Esophagus muscularis mucosa (tissue), 4 donors: ENCODE measurements at regions not wholly inside any gene's neighbourhood (a gene's known extent, or its start where the extent isn't known, plus 50 kb on each side); places are given as distances from the start of the nearest gene placed in this dataset.

Experiments
- CTCF ChIP-seq, 3 experiments: fragments of 200-600 bp in 2 of 3; fragments of 450-650 bp in 1 of 3; sonication (generic) in 2 of 3; IDR thresholded peaks; one replicate each; pipeline ENCODE4 v1.5.1; 2017 to 2019; ENCODE audit warnings: antibody characterized with exemption in 3 of 3, mild to moderate bottlenecking in 2 of 3, moderate library complexity in 1 of 3
- EP300 ChIP-seq: sonication (generic); formaldehyde crosslinking; IDR thresholded peaks from one replicate; pipeline ENCODE4 v1.6.1; 2017; ENCODE audit warnings: antibody characterized with exemption
- POLR2A ChIP-seq: fragments of 450-650 bp; IDR thresholded peaks from one replicate; pipeline ENCODE4 v1.6.1; 2017; ENCODE audit warnings: antibody characterized with exemption, moderate library complexity, mild to moderate bottlenecking, low read depth

GRCh38 chr7:32241636-32242035 lies 171.4 kb upstream of the PDE1C start:
- no peak for TF ChIP-seq CTCF (IDR thresholded peaks at IDR 0.05)
- TF ChIP-seq POLR2A: no peak
- no peak for TF ChIP-seq EP300
